CD4-positive, alpha-beta T cell treated with Interleukin-6 for 4 hours (primary cell): ENCODE measurements at regions not wholly inside any gene's neighbourhood (a gene's known extent, or its start where the extent isn't known, plus 50 kb on each side); places are given as distances from the start of the nearest gene placed in this dataset.
A peak's percentile ranks its signal among the peaks of the same experiment; 100 is the strongest.

ENCODE experiments used
- DNase-seq: peaks from one replicate; pipeline ENCODE4 v3.0.0-alpha.2; 2020; ENCODE audit warnings: mixed read lengths

DNA sequence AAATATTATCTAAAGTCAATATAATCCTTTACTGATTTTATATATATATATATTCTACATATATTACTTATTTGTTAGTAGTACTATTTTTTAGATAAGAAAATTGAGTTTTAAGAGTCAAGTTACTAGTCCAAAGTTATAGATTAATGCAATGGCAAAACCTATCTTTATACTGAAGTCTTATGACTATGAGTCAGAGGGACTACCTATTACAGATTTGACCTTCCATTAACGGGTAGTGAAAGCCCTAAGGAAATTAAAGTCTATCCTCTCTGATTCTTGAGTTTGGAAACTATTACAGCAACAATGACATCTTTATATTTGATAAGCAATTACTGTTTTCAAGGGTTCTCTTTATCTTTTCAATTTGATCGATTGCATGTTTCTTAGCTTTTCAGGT lies 315.8 kb downstream of the CASP12 start:
- no peak for DNase-seq

DNA sequence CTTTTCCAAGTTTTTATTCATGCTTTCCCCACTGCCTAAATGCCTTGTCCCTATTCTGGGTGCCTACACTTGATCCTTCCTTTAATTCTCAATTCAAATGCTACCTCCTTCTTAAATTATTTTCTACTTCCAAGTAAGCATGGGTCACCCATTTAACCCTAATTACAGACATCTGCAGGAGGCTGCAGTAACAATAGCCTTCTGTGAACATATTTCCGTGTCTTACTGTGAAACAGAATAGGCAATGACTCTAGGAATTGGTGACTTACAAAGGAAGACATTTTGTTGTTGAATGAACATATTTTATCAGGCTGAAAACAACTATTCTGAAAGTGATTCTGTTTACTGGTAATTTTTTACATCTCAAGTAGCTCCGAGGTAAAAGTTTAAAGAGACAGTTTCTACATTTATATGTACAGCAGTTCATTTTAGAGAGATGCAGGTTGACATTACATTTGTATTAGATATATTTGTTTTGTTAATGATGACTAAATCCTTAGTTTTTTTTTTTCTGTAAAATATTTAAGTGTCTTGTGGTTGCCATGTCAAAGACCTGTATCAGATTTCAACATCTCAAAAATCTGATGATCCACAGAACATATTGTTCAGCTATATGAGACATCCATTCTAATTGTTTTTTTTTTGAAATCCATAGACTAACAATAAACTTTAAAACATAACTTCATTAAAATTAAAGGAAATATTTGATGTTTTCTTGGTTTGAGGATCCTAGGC lies 316.8 kb downstream of the CASP12 start:
- no peak for DNase-seq

DNA sequence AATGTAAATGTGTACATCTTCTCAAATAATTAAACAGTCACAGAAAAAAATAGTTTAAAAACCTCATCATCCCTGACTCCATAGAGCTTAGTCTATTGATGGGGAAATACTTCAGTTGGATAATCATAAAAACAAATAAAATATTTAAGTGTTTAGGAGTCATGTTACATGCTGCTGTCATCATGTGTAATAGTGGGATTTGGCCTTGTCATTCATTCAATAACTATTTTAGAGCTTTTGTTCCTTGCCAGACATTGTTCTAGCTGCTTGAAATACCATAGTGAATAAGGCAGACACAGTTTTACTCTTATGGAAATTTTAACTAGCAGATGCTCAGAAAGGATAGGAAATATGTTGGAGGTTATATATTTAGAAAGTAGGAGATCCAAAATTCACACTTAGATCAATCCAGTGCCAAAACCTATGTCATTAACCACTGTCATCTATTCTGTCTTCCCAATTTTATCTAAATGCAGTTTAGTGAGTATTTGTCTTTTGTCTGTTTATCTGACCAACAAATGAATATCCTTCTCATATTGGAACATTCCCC lies 324.7 kb downstream of the CASP12 start:
- no peak for DNase-seq

DNA sequence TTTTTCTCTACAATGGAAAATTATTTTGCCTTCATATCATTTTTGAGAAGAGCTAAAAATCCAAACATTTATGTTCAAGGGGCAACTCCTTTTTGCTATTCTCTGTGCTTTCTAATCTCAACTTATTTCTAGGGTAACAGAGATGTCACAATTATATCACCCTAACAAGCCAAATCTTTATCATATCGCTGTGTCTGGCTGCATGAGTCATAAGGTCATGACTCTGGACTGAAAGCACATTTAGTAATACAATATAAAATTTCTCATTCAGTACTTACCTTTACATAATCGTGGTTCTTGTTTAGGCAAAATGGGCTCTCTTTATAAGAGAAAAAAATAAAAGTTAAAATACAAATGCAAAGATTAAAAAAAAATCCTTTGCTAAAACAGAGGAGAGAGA lies 326.0 kb downstream of the CASP12 start:
- no peak for DNase-seq

DNA sequence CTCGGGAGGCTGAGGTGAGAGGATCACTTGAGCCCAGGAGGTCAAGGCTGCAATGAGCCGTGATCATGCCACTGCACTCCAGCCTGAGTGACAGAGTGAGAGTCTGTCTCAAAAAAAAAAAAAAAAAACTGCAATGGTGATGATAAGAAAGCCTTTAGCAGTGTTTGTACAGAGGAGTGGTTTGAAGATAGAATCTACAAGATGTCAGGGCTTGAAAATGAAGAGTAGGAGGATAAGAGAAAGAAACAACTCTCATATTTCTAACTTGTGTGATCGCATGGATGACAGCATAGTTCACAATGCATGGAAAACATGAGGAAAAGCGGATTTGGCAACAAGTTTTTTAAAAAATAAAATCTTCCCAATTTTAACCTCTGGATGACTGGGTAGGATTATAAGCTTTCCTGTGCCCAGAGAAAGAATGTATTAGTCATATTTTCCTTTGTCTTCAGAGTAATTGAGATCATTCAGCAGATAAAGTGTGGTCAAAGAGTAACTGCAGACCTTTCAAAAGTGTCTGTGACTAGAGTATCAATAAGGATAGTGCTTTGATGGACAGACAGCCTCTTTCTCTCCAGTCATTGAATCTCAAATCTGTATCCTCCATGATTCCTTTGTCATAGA lies 328.1 kb downstream of the CASP12 start:
- no peak for DNase-seq

DNA sequence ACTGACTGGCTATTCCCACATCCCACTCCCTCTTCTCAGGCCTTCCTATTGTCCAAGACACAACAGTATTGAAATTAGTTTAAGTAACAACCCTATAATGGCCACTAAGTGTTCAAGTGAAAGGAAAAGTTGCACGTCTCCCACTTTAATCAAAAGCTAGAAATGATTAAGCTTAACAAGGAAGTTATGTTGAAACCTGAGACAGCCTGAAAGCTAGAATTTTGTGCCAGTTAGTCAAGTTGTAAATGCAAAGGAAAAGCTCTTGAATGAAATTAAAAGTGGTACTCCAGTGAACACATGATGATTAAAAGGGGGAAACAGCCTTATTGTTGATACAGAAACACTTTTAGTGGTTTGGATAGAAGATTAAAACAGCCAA lies 332.7 kb downstream of the CASP12 start:
- DNase-seq, result no peak

DNA sequence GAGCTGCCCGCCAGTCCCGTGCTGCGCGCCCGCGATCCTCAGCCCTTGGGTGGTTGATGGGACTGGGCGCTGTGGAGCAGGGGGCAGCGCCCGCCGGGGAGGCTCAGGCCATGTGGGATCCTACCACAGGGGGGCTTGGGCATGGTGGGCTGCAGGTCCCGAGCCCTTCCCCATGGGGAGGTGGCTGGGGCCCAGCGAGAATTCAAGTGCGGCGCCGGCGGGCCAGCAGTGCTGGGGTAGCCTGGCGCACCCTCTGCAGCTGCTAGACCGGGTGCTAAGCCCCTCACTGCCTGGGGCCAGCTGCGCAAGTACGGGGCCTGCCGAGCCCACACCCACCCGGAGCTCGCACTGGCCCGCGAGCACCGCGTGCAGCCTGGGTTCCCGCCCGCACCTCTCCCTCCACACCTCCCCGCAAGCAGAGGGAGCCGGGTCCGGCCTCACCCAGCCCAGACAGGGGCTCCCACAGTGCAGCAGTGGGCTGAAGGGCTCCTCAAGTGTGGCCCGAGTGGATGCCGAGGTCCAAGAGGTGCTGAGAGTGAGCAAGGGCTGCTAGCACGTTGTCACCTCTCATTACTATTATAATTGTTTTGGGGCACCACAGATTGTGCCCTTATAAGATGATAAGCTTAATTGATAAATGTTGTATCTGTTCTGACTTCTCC lies 333.2 kb downstream of the CASP12 start:
- no peak for DNase-seq

DNA sequence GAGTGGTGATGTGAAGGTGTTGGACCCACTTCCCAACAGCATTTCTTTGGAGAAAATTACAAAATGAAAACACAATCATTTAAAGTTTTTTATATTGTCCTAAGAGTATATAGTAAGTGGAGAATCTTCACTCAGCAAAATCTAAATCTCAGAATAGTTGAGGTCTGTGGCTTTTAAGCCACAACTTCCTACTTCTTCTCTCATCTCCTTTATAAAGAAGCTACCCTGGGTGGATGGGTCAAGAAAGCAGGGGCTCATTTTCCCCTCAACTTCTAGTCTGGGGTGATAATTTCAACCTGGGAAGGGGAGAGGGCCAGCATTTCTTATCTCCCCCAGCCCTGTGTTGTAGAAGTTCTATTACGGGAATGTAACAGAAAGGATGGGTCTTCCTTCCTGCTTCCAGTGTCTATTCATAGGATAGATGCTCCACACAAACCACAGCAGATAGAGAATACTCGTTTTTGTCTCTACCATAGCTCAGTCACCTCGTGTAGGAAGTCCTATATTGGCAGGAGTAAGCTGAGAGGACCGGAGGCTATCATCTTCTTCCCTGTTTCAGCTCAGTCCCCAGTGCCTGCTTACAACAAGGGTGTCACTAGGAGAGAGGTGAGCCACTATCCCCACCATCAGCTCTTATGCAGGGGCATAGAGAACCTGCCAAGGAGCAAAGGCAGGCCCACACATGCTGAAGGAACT lies 341.5 kb downstream of the CASP12 start:
- DNase-seq, result no peak

DNA sequence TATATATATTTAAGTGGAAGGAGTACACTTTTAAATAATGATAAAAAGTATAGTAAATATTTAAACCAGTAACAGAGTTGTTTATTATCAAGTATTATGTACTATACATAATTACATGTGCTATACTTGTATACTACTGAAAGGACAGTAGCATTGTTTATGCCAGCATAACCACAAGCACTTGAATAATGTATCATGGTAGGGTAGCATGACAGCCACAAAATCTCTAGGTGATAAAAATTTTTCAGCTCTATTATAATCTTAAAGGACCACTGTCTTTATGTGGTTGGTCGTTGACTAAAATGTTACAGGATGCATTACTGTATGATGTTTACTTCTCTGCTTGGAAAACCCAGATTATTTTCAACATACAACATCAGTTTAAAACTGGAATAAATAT lies 349.2 kb downstream of the CASP12 start:
- no peak for DNase-seq

DNA sequence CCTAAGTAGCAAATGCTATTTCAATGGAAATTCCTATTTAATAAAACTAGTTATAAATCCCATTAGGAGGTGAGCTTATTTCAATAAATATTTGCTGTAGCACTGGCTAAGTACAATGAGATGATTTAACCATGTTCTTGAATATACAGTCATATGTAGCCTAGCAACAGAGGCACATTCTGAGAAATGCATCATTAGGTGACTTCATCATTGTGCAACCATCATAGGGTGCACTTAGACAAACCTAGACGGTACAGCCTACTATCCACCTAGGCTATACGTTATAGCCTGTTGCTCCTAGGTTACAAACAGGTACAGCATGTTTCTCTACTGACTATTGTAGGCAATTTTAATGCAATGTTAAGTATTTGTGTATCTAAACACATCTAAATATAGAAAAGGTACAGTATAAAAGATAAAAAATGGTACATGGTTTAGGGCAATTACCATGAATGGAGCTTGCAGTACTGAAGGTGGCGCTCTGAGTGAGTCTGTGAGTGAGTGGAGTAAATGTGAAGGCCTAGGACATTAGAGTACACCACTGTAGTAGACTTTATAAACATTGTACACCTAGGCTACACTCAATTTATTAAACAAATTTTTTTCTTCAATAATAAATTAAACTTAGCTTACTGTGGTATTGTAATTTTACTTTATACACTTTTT lies 350.1 kb downstream of the CASP12 start:
- no peak for DNase-seq

DNA sequence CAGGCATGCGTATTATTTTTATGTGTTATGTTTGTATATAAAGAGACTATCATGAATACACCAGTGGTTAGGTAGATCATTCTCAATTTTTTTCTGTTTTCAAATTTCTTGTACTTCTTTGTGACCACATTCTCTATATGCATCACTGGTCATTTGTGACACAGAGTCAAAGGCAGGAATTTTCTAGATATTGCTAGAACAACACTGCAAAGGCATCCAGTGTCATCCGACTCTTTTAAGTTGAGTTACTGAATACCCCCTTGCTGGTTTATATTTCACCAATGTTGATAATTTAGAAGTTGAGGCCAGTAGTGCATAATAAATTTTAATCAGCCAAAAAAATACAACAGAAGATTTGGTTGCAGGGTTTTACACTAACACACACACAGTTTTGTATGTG lies 351.8 kb downstream of the CASP12 start:
- DNase-seq, result no peak

DNA sequence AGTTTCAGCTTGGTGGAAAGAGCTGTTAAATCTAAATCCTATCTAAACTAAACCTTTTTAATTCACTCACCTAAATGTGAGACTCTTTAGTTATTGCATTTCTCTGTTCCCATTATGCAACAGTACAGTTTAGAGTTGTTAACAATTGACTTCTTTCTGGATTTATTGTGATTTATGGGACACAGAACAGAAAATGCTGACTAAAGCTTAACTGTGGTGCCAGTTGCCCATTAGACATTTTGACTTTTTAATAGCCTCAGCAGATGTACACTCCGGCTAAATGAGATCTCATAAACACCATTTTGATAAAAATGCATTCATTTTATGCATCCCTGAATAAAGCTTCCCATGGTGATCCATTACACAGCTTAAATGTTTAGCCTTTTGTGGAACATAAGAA lies 356.6 kb downstream of the CASP12 start:
- DNase-seq, result no peak

DNA sequence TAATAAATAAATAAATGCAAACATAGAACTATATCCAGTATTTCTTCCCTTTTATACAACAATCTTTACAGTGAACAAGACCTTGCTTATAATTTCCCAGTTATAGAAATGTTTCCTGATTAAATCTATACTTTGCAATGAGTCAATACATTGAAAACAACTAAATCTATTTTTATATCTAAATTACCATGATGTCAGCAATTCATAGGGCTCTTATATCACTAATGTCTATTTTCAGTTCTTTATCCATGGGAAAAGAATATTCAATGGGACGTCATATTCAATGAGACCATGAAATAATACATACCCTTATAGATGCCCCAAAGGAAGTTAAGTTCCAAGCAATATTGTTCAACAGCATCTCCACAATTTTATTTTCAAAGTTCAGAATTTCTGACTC lies 359.9 kb downstream of the CASP12 start:
- no peak for DNase-seq

DNA sequence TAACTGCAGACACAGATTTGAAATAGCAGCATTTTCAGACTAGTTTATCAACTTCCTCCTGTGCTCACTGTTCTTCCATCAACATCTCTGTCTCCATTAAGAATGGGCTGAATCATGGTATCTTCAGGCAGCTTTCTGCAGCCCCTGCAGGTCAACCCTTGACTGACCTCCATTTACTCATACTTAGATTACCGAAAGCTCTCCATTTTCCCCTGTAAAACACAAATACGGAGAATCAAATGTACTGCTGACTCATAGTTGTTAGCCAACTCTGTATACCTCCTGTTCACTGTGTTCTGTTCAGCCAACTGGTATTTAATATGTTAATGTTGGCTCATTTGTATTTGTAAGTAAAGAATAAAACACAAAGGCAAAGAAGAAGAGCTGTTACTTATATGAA lies 364.0 kb downstream of the CASP12 start:
- no peak for DNase-seq

DNA sequence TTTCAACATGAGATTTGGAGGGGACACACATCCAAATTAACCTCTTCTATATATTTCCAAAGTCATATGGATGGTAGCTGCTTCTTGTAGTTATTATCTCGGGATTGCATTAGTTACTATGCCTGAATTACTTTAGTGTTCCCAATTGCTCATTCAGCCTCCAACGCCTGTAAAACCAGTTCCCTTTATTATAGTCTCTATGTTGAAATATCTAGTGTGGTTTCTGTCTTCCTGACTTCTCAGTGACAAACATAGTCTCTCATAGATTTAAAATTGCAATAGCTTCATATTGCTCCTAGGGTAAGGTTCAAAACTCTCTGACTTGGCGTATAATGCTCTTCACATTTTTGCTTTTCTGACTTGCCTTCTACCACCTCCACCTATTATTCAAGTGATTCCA lies 366.4 kb downstream of the CASP12 start:
- no peak for DNase-seq

DNA sequence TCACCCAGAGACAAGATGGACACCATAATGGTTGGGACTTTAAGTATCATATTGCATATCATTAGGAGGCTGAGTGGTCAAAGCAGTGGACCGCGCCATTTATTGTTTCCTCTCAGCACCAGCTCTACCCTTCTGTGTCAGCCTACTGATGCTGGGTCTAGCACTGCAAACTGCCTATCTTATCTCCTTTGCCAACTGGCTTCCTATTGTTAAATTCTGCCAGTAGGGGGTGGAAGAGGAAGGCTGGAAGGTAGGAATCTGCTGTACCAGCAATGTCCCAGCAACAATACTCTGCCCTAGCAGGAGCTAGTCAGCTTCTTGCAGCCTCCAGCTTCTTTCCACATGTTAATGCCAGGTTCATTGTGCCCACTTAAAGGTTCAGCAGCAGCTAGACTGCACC lies 367.1 kb upstream of the PDGFD start:
- peak; percentile 7 for DNase-seq

DNA sequence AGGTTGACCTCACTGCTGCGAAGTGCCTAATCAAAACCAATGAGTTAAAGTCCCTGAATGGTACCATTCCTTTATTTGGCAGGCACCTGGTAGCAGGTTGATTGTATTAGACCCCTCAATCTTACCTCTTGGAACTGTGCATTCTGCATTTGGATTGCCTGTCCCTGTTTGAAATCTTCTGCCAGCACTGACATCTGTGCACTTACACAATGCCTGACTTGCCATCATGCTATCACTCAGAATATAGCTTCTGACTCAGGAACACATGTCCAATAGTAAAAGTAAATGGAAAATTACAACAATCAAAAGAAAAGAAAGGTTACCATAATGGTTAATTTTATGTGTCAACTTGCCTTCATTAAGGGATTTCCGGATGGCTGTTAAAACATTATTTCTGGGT lies 366.0 kb upstream of the PDGFD start:
- no peak for DNase-seq

DNA sequence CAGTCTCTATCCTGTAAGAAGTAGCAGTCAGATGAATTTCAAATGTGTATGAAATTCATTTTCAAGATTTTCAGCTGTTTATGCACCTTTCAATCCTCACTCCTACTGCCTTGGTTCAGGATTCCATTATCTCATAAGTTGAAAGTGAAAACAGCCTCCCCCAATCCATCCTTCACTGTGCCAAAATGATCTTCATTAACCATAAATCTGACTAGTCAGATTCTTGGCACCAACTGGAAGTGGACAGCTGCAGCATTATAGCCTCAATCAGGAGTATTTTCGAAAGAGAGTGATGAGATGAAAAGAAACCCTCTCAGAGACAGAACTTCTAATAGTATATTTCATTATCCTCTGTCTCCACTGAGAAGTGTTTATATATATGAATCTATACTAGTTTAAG lies 365.3 kb upstream of the PDGFD start:
- no peak for DNase-seq

DNA sequence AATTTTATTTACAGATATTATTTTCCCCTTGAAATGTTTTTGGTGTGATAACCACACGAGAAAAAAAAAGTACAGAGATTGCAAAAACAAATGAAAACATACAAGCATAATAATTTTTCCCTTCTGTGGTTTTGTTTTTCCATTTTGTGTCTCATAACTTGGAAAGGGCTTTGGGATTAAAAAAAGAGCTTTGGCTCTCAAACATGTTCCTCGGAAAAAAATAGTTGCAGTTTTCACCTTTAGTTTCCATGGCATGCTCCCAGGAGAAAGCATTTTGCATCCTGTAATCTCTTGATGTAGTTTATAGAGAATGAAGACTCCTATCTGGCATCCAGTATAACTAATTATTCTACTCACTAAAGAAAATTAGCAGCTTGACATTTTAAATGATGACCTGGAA lies 362.1 kb upstream of the PDGFD start:
- no peak for DNase-seq

DNA sequence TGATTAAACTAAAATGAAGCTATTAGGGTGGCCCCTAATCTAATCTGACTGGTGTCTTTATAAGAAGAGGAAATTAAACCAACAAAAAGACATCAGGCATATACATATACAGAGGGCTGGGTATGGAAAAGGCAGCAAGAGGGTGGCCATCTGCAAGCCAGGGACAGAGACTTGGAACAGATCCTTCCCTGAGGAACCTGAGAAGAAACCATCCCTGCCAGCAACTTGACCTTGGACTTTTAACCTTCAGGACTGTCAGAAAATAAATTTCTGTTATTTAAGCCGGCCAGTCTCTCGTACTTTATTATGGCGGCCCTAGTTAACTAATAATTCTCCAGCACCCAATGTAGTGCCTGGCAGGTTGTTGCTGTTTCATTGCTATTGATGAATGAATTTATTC lies 361.5 kb upstream of the PDGFD start:
- DNase-seq, result no peak

DNA sequence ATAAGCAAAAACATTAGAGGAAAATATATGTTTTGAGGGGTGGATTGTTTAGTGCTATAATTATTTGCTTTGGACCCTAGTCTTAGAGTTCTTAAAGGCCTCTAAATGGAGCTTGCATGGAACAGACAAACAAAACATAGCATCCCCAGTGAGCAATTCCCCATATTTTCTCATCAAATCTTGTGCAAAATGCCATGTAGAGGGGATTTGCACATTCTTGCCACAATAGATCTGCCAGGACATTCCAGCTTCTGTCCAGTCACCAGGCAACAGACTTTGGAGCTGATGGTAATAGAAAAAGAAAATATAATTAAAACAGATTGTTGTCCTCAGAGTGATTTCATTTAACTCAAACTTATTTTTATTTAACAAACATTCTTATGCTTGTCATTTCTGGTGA lies 360.3 kb upstream of the PDGFD start:
- no peak for DNase-seq

DNA sequence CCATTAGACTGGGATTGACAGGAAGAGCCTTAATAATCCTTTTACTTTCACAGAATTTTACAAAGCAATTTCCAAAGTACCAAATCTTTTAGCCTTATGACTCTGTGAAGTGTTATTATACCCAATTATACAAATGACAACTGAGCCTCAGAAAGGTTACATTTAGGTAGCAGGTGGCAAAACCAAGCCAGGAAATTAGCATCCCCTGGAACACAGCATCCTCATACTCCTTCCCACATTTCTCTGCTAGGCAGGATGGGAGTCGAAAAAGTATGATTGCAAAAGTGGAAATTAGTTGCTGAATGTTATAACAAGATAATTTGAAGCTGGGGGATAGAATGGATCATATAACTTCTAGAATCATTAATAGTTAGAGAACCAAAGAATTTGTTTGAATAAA lies 359.7 kb upstream of the PDGFD start:
- DNase-seq, result no peak

DNA sequence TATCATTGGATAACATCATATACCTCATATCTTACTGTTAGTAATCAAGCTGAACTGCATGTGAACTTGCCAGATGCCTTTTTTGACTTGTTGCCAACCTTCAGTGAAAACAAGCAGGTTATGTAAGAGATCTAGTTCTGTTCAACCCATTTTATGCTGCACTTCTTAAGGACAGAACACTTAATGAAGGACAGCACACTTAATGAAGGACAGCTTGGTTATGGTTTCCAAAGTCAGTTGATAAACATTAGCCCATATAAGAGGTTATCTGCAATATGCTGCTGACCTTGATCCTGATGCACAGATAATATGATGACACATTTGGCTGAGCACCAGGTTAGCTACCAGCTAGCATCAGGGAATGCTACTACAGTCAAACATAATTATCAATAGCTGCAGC lies 358.7 kb upstream of the PDGFD start:
- DNase-seq, result no peak
